Activated T-cell treated with anti-CD3 and anti-CD28 coated beads, Interleukin-2, amount 50 U/mL, for 48 hours (primary cell): ENCODE measurements at regions not wholly inside any gene's neighbourhood (a gene's known extent, or its start where the extent isn't known, plus 50 kb on each side); places are given as distances from the start of the nearest gene placed in this dataset.

Source experiments
- DNase-seq, 2 experiments: peaks; one replicate each; pipeline ENCODE4 v3.0.0-alpha.2; 2020

DNA sequence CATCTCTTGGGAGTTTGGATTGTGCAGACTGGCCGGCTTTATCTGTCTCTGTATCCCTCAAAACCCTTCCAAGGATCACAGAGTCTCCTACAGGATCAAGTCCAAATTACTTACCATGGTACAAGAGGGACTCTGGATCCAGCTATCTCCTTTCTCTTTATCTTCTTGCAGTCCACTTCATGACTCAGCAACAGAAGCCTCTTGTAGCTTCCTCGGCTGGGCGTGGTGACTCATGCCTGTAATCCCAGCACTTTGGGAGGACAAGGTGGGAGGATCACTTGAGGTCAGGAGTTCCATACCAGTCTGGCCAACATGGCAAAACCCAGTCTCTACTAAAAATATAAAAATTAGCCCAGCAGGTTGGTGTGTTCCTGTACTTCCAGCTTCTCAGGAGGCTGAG is 189.7 kb downstream of the BCAT1 start:
- no peak for DNase-seq

DNA sequence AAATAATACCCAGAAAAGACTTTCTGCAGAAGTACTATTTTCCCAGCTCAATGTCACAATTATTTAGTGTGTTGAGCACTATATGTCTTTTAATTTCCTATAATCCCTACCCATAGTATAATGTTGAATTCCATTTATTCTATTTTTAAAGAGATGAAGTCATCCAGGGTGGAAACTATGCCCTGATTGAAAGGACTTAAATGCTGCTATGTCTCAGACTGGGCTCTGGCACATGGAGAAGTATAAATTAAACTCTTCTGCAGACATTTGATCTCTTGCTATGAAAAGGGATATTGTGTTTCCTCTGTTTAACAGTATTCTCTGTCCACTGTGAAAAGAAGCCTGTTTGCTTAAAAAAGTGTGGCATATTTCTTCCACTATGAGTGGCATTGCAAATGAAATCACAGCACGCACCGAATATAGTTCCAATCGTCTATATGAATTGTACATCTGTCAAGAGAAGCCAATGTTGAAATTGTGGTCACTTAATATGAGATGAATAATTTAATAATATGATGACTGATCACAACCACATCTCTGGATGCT is 192.3 kb downstream of the BCAT1 start:
- DNase-seq: no peak

DNA sequence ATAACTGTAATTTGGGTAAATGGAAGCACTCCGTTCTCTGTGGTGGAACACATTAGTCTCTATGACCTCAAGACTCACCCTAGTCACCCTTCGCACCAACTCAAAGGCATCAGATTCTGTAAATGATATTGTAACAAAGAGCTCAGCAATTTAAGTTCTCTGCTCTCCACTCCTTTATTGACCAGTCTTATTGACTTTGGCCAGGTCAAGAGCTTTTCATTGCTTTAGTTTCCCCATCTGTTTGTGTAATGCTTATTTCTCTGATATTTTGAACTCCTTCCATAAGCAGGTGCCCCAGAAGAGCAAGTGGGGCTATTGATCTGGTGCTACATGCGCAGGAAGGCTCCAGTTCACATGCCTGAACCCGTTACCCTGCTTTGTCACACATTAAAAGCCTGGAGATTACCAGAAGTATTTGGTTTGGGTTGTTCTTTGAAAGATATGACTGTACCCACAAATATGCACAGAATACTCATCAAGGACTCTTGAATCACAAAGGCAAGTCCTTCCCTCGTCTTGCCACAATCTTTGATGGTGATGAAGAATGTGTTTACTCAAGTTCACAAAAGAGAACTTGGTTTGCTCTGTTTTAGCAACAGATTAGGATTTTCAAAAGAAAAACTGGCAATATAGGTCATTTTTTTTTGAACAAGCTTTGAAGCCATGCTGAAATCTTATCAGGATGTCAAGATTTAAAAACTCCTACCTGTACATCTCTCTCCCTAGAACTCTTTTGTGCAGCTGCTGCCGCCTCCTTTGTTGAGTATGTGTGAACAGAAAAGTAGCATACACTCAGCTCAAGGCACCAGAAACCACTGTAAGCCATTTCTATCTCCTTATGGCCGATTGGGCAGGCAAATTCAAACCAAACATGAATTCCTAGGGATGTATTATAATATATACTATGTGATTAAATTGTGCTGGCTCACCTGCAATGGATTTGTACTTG is 193.9 kb downstream of the BCAT1 start:
- peak in 1 of 2 experiments; percentile 35 for DNase-seq

DNA sequence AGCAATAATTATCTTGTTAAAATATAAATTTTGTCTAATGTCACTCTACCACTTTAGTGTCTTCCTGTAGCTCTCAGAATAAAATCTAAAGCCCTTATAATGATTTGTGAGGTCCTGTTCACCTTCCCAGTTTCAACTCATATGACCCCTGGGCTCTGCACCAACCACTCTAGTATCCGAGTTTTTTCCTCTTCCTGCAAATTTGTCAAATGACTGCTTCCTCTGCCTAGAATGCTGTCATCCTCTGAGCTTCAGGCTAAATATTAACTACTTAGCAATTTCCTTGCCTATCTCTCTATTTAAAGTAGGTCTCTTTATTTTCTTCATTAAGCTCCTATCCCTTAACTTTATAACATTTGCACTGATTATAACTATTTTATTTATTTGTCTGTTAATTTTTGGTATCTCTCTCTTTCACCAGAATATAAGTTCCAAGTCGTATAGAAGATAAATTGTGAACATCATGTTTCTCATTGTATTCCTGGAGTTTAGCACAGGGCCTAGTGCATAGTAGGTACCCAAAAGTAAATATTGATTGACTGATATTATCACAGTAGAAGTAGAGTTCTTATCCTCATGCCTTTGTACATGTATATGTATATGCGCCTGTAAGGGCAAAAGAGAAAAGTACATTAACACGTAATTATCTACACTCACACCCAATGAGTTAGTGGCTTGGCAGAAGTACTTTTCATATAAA is 196.0 kb downstream of the BCAT1 start:
- no peak for DNase-seq

DNA sequence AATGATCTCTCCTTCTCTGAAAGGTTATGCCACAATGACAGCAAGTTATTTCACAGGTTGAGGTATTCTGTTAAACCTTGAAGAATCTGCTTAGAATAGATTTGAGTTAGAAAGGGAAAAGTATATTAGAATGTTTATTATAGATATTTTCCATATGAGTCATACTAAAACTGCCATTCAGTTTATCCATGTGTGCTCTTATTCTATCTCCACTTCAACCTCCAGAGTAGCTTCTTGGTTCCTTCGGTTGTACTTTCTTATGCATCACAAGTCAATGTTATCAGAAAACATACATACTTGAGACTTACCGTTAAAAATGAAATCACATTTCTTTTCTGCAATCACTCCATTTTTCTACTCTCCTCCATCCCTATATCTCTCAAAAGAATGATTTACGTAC is 197.7 kb downstream of the BCAT1 start:
- DNase-seq: no peak

DNA sequence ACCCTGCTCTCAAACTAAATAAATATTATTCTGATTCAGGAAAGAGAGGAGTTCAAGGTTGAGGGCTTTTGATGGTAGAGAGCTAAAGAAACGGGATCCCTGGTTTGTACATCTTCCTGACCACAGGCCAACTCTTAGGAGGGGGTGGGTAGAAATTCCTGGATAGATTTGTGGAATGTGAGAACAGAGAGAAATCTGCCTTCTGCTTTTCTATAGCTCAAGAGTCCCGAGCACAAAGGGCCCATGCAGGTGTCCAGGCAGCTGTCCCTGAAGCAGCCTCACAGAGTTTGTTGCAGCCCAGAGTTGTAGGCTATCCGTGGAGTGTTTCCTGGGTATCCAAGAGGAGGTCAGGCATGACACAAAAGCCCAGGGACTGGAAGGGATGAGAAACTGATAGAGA is 198.6 kb downstream of the BCAT1 start:
- no peak for DNase-seq

DNA sequence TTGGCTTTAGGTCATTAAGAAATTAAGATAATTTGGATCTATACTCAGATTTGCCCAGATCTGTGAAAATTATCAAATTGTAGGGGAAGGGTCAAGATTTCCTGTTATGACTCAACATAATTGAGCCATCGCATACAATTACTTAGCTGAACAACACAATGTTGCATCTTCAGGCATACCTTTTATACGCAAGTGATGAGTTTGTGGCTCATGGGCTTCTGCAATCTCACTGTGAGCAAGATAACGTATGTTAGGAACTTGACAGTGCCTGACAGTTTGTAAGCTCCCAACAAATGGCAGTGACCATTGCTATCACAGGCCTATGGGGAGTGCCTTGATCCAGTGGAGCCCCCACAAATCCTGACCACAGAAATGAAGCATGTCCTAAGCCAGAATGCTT is 199.7 kb downstream of the BCAT1 start:
- no peak for DNase-seq

DNA sequence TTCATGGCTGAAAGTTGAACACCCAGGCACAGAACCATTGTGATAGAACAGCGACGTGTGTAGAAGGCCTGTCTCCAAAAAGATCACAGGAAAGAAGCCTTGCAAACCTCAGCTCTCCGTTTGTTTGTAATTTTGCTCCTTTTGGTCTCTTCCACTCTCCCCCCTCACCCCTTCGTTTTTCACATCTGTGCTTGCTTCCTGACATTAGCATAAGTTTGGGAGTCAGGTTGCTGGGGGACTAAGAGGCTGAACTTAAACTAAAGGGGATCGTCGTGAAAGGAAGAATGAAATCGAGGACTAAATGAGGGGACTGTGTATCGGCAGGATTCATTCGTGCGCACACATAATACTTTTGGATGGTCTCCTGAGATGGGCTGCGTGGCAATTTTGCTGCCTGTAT is 200.6 kb downstream of the BCAT1 start:
- no peak for DNase-seq

DNA sequence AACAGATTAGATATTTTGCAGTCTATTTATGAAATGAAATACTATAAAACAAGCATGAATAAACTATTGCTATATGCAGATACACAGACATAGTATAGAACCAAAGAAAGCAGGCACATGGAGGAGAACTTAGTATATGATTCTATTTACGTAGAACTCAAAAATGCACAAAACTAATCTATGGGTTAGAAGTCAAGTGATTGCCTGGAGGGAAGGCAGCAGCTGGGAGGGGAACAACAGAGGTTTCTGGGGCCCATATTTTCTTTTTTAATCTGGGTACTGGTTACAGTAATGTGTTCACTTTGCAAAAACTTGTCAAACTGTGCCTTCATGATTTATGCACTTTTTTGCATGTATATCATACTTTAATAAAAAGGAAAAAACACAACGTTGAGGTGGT is 202.0 kb downstream of the BCAT1 start:
- DNase-seq: no peak

DNA sequence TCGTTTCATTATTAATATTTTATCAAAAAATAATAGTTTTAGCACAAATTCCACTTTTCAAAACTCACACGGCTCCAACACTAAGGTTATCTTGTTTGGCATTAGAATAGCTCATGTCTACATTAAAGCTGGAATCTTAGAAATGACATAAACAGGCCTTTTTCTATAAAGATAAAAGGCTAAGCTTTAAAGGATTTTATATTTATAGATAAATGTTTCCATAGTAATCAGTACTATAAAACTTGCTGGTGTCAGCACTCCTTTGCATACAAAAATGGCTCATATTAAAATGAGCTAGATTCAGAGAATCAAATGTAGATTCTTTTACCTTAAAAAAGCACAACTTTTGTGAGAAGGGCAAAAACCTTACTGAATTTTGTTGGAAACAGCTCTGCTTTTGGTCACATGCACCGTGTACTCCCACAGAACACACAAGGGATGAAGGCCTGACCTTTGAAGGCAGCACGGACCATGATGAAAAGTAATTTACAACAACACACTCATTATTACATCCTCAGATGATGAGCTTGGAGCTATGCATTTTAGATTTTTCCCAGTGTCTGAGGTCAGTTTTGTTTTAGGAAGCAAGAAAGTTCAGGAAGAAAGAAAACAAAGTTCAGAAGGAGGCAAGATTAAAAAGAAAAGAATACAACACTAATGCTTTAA is 202.8 kb downstream of the BCAT1 start:
- DNase-seq: no peak

DNA sequence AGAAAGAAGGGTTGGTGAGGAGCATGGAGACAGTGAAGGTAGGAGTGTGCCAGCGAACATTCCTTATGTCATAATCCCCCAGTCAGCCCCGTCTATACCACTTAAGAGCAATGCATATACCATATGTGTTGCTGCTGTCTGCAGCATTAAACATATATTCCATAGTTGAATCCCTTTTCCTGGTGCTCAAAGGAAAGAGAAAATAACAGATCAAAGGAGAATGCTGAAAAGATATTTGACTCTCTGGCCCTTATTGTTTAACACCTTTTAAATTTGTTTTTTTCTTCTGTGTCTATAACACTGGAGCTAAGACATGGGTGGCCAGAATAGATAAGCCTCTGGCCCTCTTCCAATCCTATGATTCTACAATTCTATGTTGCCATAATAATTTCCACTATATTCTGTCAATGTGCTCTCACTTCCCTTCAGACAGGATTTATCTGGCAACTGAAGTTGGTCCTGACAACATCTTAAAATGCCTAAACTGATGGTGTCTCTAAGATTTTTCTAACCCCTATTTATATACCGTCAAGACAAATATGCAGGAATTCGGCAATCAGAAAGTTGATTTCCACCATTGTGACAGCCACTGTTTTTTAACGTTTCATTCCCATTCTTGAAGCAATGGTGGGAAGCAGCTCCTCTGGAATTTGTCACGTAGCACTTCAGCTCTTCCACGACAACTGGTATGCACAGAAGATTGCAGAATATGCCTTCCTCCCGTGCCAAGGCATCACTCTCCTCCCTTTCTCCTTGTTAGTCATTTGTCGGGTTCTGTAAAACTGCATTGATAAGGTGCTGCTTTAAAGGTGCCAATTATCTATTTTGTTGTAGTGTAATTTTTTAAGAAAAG is 204.7 kb downstream of the BCAT1 start:
- DNase-seq: no peak

DNA sequence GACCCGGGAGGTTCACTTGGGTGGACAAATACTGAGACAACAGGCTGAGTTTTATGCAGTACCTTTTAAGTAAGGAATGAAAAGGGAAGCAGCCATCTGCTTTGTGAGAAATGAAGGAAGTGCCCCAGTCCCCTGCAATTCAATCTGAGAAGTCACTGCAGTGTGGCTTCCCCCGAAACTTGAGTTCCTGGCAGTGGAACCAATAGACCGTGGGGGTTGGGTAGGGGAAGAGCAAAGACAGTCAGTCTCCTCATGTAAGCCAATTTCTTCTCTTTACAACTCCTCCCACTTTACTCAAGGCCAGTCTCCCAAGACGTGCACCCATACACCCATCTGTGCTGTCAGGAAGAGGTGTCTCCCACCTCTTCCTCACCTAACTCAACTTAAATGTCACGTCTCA is 206.5 kb downstream of the BCAT1 start:
- peak; percentile 44 to 51 for DNase-seq

DNA sequence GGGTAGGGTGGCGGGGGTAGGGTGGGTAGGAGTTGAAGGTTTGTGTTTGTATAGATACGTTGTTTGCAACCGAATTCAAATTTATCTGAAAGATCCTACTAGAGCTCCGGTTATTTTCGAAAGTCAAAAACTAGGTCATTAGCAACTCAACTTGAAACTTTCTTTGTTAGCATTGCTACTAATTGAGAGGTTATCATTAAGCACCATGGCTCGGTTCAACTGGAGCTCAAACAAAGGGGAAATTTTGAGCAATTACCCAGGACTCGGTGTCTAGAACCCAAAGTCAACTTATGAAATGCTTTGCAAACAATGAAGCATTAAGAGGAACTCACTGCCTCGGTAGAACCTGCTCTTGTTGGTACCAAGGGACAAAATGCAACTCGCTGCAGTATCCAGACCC is 207.7 kb downstream of the BCAT1 start:
- no peak for DNase-seq

DNA sequence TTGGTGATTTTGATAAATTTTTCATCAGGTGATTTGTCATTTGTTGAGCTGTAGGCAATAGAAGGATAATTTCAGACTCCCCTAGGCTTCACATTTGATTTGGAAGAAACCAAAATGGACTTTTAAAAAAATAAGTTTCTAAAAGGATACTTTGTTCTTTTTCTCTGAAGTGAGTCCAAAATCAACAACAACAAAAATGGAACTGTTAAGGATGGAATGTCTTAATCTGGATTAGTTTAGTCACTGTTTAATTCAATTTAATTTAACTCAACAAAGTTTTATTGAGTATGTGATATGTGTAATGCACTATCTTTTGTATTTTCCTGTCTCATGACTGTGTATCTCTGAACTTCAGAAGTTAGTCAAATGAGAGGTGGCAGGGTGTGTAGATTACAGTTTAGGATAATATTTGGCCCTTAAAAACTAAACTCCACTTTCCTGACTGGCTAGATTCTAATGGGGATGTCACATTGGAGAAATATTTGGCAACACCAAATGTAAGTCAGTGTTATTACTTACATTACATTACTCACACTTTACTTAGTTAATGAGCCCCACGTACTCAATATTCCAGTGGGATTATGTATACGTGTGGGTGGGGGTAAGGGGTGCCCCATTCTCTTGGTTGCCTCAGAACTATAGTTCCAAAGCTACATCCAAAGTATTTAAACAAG is 209.7 kb downstream of the BCAT1 start:
- no peak for DNase-seq

DNA sequence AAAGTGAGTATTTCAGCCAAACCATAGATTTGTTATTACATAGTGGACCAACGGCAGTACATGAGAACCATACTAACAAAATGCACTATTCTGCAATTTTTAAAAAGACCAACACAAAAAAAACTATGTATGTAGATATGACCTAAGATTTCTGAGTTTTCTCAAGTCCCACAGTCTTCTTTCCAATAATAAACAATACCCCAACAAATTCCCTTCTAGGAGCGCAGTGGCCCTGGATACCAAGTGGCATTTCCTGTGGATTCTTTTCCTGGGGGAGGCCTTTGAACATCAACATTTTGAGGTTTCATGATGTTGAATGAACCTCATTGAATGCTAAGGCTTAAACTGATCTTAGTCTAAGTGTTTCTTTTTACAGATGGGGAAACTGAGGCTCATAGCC is 210.5 kb downstream of the BCAT1 start:
- no peak for DNase-seq

DNA sequence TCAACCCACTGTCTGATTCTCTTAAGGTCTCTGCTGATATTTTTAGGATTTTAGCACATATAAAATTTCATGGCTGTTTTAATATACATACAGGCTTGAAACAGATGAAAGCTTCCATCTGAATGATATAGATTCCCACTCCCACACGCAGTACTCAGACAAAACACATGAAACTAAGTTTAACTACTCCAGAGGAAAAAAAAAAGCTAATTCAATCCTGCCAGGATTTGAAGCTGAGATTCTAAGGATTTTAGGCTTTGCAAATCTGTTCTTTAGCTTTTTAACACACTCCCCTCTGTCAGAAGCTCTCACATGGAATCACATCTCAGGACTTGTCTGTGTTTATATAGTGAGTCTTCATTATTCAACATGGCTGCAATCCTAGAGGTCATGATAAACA is 217.3 kb downstream of the BCAT1 start:
- no peak for DNase-seq

DNA sequence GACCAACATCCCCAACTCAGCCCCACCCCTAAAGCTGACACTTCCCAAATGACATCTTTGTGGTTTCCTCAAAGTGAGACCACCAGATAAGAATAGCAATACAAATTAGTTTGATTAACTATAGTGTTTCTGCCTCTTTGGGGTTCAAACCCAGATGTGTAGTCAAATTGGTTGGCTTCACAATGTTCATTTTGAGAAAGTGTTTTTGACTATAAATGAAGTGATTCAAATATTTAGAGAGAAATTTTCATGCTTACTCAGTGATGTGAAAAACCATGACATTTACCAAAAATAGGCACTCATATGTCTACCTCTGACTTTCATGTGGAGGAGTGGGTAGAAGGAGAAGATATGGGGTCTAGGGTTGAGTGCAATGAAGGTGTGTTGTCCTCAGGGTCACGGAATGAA is 218.4 kb downstream of the BCAT1 start:
- DNase-seq: no peak

DNA sequence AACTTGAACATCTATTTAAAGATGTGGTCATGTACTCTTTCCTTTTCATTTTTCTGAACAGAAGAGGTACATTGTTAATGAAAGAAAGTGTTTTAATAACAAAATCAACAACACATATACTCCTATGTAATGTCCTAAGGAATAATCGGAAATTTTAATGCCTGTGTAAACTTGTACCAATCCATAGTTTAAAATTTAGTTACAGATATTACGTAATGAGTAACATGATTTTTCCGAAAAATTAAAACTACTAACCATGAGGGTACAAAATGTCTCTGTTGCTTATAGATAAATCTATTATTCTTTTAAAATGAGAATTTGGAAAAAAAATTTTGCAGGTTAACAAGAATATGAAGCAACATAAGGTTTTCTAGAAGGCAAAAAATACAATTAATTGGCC is 220.1 kb downstream of the BCAT1 start:
- no peak for DNase-seq

DNA sequence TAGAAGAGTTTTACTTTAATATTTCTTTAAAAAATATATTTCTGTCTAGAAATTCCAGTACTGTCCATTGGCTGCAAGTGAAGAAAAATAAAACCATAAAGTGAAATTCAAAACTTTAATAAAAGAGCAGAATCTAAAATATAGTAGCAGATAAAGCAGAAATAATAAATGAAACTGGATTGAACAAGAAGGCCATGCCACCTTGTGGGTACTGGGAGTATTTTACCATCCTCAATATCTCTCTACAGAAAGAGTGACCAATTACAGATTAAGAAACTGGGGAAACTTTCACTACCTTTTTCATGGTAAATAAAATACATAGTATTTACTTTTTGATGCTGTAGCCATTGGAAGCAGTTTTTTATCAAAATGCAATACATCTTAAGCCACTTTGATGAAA is 220.5 kb downstream of the BCAT1 start:
- no peak for DNase-seq

DNA sequence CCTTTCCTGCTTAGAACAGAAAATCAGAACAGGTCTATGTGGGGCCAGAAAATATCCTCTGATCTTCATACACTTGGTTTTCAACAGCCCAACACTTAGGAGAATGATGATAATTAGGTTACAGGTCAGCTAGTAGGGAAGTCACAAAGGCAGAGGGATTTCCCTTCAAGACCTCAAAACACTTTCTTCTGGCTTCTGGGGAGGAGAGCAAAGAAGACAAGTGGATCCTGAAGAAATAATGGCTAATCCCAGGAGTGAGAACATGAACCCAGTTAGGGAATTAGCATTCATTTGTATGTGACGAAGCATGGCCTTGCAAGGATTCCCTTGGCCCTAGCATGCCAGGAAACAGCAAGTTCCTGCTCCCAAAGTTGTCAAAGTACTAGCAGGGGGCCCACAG is 223.3 kb downstream of the BCAT1 start:
- DNase-seq: no peak

DNA sequence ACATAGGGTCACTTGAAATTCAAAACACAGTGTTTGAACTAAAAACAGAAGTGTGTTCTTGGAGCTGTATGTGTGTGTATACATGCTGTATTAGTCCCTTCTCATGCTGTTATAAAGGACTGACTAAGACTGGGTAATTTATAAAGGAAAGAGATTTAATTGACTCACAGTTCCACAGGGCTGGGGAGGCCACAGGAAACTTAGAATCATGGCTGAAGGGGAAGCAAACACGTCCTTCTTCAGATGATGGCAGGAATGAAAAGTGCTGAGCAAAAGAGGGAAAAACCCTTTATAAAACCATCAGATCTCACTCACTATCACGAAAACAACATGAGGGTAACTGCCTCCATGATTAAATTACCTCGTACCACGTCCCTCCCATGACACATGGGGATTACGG is 224.1 kb downstream of the BCAT1 start:
- DNase-seq: peak in 1 of 2 experiments; percentile 46

DNA sequence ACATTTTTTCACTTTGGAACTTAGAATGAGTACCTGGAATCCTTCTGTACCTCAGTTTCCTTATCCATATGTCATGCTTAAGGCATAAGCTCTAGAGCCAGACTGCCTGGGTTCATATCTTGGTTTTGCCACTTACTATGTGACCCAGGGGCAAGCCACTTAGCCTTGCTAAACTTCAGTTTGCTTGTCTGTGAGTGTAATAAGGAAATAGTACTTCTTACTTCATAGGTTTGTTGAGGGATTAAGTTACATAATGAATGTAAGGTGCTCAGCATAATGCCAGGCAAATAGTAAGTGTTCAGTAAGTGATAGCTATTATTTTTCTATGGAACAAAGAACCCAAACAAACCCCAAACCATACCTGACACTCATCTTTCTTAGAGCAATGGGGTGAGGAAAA is 225.1 kb downstream of the BCAT1 start:
- no peak for DNase-seq
